Loucy (cell line): ENCODE measurements at regions not wholly inside any gene's neighbourhood (a gene's known extent, or its start where the extent isn't known, plus 50 kb on each side); places are given as distances from the start of the nearest gene placed in this dataset.

ENCODE experiments used
- EZH2phosphoT487 ChIP-seq: fragments of 200-600 bp; IDR thresholded peaks from 2 replicates; pipeline ENCODE4 v1.6.1; 2018; ENCODE audit warnings: antibody characterized with exemption, mild to moderate bottlenecking, moderate library complexity, borderline replicate concordance
- TF ChIP-seq, protein P1 (sequence below): fragments of 200-600 bp; sonication (generic); conservative IDR thresholded peaks from 2 replicates; pipeline ENCODE4 v1.5.1; 2014; ENCODE audit warnings: mild to moderate bottlenecking, antibody characterized with exemption, low read length

DNA sequence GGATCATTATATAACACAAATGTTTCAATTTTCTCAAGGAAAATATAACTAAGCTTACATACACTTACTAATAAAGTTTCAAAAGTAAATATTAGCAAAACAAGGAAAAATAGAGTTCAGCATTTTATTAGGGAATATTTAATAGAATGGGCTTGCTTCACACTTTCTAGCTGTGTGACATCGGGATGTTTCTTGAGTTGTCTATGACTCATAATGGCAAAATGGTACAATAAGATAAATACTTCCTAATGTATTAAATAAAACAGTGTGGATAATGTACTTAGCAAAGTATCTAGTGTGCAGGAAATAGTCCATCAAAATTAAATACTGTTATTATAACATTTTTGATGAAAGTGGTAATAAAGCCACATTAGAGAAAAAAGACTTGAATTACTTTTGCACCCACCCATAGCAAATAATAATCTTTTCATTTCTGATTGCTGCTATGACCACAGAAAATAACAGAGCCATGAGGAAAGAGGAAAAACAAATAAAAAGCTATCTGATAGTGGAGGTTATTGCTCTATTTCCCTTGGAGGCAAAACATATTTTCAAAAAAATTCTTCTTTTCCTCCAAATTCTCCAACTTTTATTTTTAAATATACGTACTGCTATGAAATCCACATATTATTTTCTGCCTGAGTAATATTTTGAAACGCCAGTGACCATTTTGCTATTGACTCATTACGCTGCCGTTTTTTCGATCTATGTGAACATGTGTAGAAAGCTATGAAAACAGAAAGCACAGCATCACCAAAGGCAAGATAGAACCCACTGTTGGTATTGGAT, 272.9 kb upstream of the KLF6 start:
- TF ChIP-seq, protein P1, sequence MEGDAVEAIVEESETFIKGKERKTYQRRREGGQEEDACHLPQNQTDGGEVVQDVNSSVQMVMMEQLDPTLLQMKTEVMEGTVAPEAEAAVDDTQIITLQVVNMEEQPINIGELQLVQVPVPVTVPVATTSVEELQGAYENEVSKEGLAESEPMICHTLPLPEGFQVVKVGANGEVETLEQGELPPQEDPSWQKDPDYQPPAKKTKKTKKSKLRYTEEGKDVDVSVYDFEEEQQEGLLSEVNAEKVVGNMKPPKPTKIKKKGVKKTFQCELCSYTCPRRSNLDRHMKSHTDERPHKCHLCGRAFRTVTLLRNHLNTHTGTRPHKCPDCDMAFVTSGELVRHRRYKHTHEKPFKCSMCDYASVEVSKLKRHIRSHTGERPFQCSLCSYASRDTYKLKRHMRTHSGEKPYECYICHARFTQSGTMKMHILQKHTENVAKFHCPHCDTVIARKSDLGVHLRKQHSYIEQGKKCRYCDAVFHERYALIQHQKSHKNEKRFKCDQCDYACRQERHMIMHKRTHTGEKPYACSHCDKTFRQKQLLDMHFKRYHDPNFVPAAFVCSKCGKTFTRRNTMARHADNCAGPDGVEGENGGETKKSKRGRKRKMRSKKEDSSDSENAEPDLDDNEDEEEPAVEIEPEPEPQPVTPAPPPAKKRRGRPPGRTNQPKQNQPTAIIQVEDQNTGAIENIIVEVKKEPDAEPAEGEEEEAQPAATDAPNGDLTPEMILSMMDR = no peak
- TF ChIP-seq EZH2phosphoT487 = no peak
